ENCODE measurements at regions not wholly inside any gene's neighbourhood (a gene's known extent, or its start where the extent isn't known, plus 50 kb on each side); places are given as distances from the start of the nearest gene placed in this dataset.
A peak's percentile ranks its signal among the peaks of the same experiment; 100 is the strongest.

- peak; percentile 35 for TF ChIP-seq CTCF (IDR thresholded peaks at IDR 0.05; ENCODE audit: poor library complexity, severe bottlenecking)
- no peak for TF ChIP-seq POLR2AphosphoS5 (IDR thresholded peaks at IDR 0.05)
- TF ChIP-seq TAF1 (IDR thresholded peaks at IDR 0.05; ENCODE audit: low read depth), result no peak
- TF ChIP-seq RAD21 (conservative IDR thresholded peaks at IDR 0.05), result peak; percentile 43
- no peak for TF ChIP-seq REST (IDR thresholded peaks at IDR 0.05; ENCODE audit: borderline replicate concordance)
- peak; percentile 48 for TF ChIP-seq SMC3 (conservative IDR thresholded peaks at IDR 0.05; ENCODE audit: poor library complexity)
- TF ChIP-seq EP300 (conservative IDR thresholded peaks at IDR 0.05; ENCODE audit: poor library complexity, severe bottlenecking), result no peak
- no peak for TF ChIP-seq EZH2 (IDR thresholded peaks at IDR 0.05; ENCODE audit: borderline replicate concordance, insufficient read depth, low read length, poor library complexity, severe bottlenecking)
These were observed 156.4 kb upstream of the ANKFN1 start for GRCh38 chr17:55996826-55997225.
